Right lobe of liver (tissue), 6 donors: ENCODE measurements at regions not wholly inside any gene's neighbourhood (a gene's known extent, or its start where the extent isn't known, plus 50 kb on each side); places are given as distances from the start of the nearest gene placed in this dataset.
A peak's percentile ranks its signal among the peaks of the same experiment; 100 is the strongest.

Source experiments
- ATAC-seq, 4 donors: fragments of 200-7000 bp; cut with Tn5 transposase; one replicate each; pipeline ENCODE4 v1.9.1; 2020; ENCODE audit warnings: mild to moderate bottlenecking in 4 of 4, moderate library complexity in 4 of 4
- DNase-seq, 3 donors: peaks; one replicate each; pipeline ENCODE4 v3.0.0-alpha.2; 2020
- H3K27ac ChIP-seq, 3 donors: fragments of 200-600 bp; one replicate each; pipeline ENCODE4 v1.8.0; 2022
- H3K27me3 ChIP-seq, 2 donors: fragments of 200-600 bp; one replicate each; pipeline ENCODE4 v1.8.0; 2022
- H3K36me3 ChIP-seq, 4 donors: fragments of 200-600 bp; sonication (generic) in 1 of 4; one replicate each; pipeline versions ENCODE4 v1.5.1 to v1.8.0; 2017 to 2022; ENCODE audit warnings: control low read depth in 1 of 4
- H3K4me1 ChIP-seq, 4 donors: fragments of 200-600 bp; sonication (generic) in 1 of 4; one replicate each; pipeline versions ENCODE4 v1.5.1 to v1.8.0; 2017 to 2022; ENCODE audit warnings: control low read depth in 1 of 4
- H3K4me3 ChIP-seq, 3 donors: fragments of 200-600 bp; one replicate each; pipeline ENCODE4 v1.8.0; 2022
- H3K9me3 ChIP-seq, 4 donors: fragments of 200-600 bp; sonication (generic) in 1 of 4; one replicate each; pipeline versions ENCODE4 v1.5.1 to v1.8.0; 2017 to 2022; ENCODE audit warnings: control low read depth in 1 of 4
- CTCF ChIP-seq, 4 donors: fragments of 200-600 bp in 3 of 4; fragments of 450-650 bp in 1 of 4; IDR thresholded peaks; one replicate each; pipeline versions ENCODE4 v1.5.1 to v1.8.0; 2016 to 2022; ENCODE audit warnings: antibody characterized with exemption in 4 of 4, mild to moderate bottlenecking in 2 of 4
- POLR2A ChIP-seq: fragments of 450-650 bp; IDR thresholded peaks from one replicate; pipeline ENCODE4 v1.6.1; 2017; ENCODE audit warnings: antibody characterized with exemption, mild to moderate bottlenecking
- WGBS: methylation state at CpG from one replicate; pipeline ENCODE4 v1.1.6; 2018; ENCODE audit warnings: low coverage, low lambda C conversion rate; ENCODE audit not compliant: insufficient coverage; ENCODE audit errors: missing lambda C conversion rate; 5-methylcytosine and 5-hydroxymethylcytosine counted together
- intact Hi-C, 2 donors: fragments of 100-400 bp; cut with DNase I; formaldehyde crosslinking; loops; one replicate each; pipeline versions ENCODE4 v1.11.2 to v1.14.1; 2022
- donor health status: DM: no; HTN: yes; CAD: no.
- donor health status: DM: no; HTN: no; CAD: no.
- donor health status: DM: no; HTN: no; CAD: no.
- donor health status: DM: no; HTN: yes; CAD: no.
- donor health status: DM: no; HTN: yes; CAD: no.

- Histone ChIP-seq H3K9me3 (no peaks in the 10 kb centered on the region), H3K36me3 (no peaks in the 10 kb centered on the region), H3K4me3 (no peak overlapping the region), H3K27me3 (no peaks in the 10 kb centered on the region), H3K27ac (no peak overlapping the region), H3K4me1 (no peaks in the 10 kb centered on the region)
- whole genome bisulfite sequencing, result 67% methylated on average over 6 of the region's 9 CpGs
- ATAC-seq (no peak), DNase-seq (peak in 2 of 3 donors; percentile 21 to 30)
- intact Hi-C loops, result no loop called here
- TF ChIP-seq POLR2A (no peak), CTCF (IDR thresholded peaks at IDR 0.05) (no peak)
These were observed 162.7 kb upstream of the HDAC4 start for GRCh38 chr2:239563561-239563960.

GRCh38 chr2:239561446-239562001, 160.7 kb upstream of the HDAC4 start:
- Histone ChIP-seq H3K36me3 (no peaks in the 10 kb centered on the region), H3K27ac (no peak overlapping the region), H3K27me3 (no peaks in the 10 kb centered on the region), H3K4me3 (no peak overlapping the region), H3K4me1 (no peaks in the 10 kb centered on the region), H3K9me3 (no peaks in the 10 kb centered on the region)
- peak in 2 of 3 donors; percentile 38 to 48 for DNase-seq
- TF ChIP-seq CTCF (IDR thresholded peaks at IDR 0.05) (no peak), POLR2A (no peak)
- ATAC-seq, result no peak
- intact Hi-C loops, result no loop called here
- 85% methylated on average over 4 of the region's 17 CpGs for WGBS

- Histone ChIP-seq H3K36me3 (no peaks in the 10 kb centered on the region), H3K27me3 (no peaks in the 10 kb centered on the region), H3K4me3 (no peak overlapping the region), H3K27ac (no peak overlapping the region), H3K4me1 (no peaks in the 10 kb centered on the region), H3K9me3 (no peaks in the 10 kb centered on the region)
- TF ChIP-seq CTCF (IDR thresholded peaks at IDR 0.05), result no peak
- TF ChIP-seq POLR2A, result no peak
- ATAC-seq (no peak), DNase-seq (peak in 1 of 3 donors; percentile 35)
- 80% methylated on average over 8 of the region's 28 CpGs for WGBS
- intact Hi-C loops, result no loop called here
These were observed 158.8 kb upstream of the HDAC4 start for GRCh38 chr2:239559417-239560261.

GRCh38 chr2:239558661-239559060, 157.8 kb upstream of the HDAC4 start:
- Histone ChIP-seq H3K36me3 (no peaks in the 10 kb centered on the region), H3K27ac (no peak overlapping the region), H3K27me3 (no peaks in the 10 kb centered on the region), H3K4me1 (no peaks in the 10 kb centered on the region), H3K9me3 (no peaks in the 10 kb centered on the region), H3K4me3 (no peak overlapping the region)
- TF ChIP-seq CTCF (IDR thresholded peaks at IDR 0.05), result no peak
- no peak for TF ChIP-seq POLR2A
- intact Hi-C loops, result no loop called here
- ATAC-seq (peak in 1 of 4 donors; percentile 27), DNase-seq (peak in 1 of 3 donors; percentile 39)
- WGBS, result no CpG with 5 or more reads among the region's 12 CpGs
